Stomach (tissue), 4 donors: ENCODE measurements at regions not wholly inside any gene's neighbourhood (a gene's known extent, or its start where the extent isn't known, plus 50 kb on each side); places are given as distances from the start of the nearest gene placed in this dataset.

Source experiments
- POLR2A ChIP-seq, 4 donors: fragments of 450-650 bp; IDR thresholded peaks; one replicate each; pipeline ENCODE4 v1.6.1; 2016; ENCODE audit warnings: antibody characterized with exemption in 4 of 4, control low read depth in 2 of 4, mild to moderate bottlenecking in 1 of 4, moderate library complexity in 1 of 4
- TF ChIP-seq, protein P1 (sequence below), 7 experiments: fragments of 450-650 bp in 4 of 7; fragments of 200-600 bp in 3 of 7; sonication (generic) in 3 of 7; IDR thresholded peaks; one replicate each; pipeline ENCODE4 v1.5.1; 2016 to 2019; ENCODE audit warnings: antibody characterized with exemption in 7 of 7, control low read depth in 2 of 7, mild to moderate bottlenecking in 1 of 7

DNA sequence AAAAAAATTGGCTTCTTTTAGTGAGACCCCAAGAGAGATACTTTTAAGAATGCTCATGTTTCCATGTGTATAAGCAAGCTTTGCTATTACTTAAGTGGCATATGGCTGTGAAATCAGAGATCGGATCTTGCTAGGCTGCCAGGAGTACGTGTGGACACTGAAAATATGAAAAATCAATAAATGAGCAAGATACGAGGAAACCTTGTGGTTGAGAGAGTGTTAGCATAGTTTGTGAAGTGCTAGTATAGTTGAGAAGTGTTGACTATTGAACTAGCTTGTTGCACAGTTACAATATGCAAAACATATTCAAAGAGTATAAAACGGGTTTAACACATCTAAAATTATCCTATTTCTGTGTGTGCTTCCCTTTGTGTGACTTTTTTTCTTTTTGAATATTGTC is 230.9 kb upstream of the NOVA1 start:
- TF ChIP-seq, protein P1, sequence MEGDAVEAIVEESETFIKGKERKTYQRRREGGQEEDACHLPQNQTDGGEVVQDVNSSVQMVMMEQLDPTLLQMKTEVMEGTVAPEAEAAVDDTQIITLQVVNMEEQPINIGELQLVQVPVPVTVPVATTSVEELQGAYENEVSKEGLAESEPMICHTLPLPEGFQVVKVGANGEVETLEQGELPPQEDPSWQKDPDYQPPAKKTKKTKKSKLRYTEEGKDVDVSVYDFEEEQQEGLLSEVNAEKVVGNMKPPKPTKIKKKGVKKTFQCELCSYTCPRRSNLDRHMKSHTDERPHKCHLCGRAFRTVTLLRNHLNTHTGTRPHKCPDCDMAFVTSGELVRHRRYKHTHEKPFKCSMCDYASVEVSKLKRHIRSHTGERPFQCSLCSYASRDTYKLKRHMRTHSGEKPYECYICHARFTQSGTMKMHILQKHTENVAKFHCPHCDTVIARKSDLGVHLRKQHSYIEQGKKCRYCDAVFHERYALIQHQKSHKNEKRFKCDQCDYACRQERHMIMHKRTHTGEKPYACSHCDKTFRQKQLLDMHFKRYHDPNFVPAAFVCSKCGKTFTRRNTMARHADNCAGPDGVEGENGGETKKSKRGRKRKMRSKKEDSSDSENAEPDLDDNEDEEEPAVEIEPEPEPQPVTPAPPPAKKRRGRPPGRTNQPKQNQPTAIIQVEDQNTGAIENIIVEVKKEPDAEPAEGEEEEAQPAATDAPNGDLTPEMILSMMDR (IDR thresholded peaks at IDR 0.05): no peak
- TF ChIP-seq POLR2A (IDR thresholded peaks at IDR 0.05): no peak
